ENCODE measurements at regions not wholly inside any gene's neighbourhood (a gene's known extent, or its start where the extent isn't known, plus 50 kb on each side); places are given as distances from the start of the nearest gene placed in this dataset.

GRCh38 chr6:19994909-19995308 lies 157.7 kb downstream of the ID4 start:
- ChIA-PET CTCF (no interaction called here), POLR2A (no interaction called here)
- no peaks in the 10 kb centered on the region for H3K36me3 ChIP-seq (ENCODE audit: control insufficient read depth in 2 of 2, insufficient read depth in 1 of 2, low read length in 2 of 2)
- TF ChIP-seq KLF1 (tag by site-specific recombination; IDR thresholded peaks at IDR 0.05) (no peak), ZNF513 (tag by site-specific recombination; IDR thresholded peaks at IDR 0.05) (no peak), ZNF211 (tag by site-specific recombination; IDR thresholded peaks at IDR 0.05; ENCODE audit: low read depth) (no peak), ZBTB49 (tag by site-specific recombination; IDR thresholded peaks at IDR 0.05; ENCODE audit: low read depth) (no peak), ZNF549 (tag by site-specific recombination; IDR thresholded peaks at IDR 0.05) (no peak), BCL11A (tag by site-specific recombination; IDR thresholded peaks at IDR 0.05; ENCODE audit: low read depth) (no peak), ZNF654 (tag by site-specific recombination; IDR thresholded peaks at IDR 0.05; ENCODE audit: low read depth) (no peak)
- no peak overlapping the region for H3K27ac ChIP-seq (ENCODE audit: extremely low read depth, low read depth, low read length)
- no peak overlapping the region for H3K4me3 ChIP-seq (ENCODE audit: low read depth, low read length)
- no peaks in the 10 kb centered on the region for H3K4me1 ChIP-seq (ENCODE audit: control insufficient read depth, insufficient read depth, low read length)
- no peaks in the 10 kb centered on the region for H3K9me3 ChIP-seq (ENCODE audit: control insufficient read depth, insufficient read depth, low read depth, low read length)

- H3K4me1 ChIP-seq (ENCODE audit: control insufficient read depth, insufficient read depth, low read length): no peaks in the 10 kb centered on the region
- no peaks in the 10 kb centered on the region for H3K9me3 ChIP-seq (ENCODE audit: control insufficient read depth, insufficient read depth, low read depth, low read length)
- H3K4me3 ChIP-seq (ENCODE audit: low read depth, low read length): no peak overlapping the region
- CTCF ChIA-PET: no interaction called here
- no peak overlapping the region for H3K27ac ChIP-seq (ENCODE audit: extremely low read depth, low read depth, low read length)
- H3K36me3 ChIP-seq (ENCODE audit: control insufficient read depth in 2 of 2, insufficient read depth in 1 of 2, low read length in 2 of 2): no peaks in the 10 kb centered on the region
- POLR2A ChIA-PET: no interaction called here
- TF ChIP-seq ZNF449 (tag by site-specific recombination; IDR thresholded peaks at IDR 0.05) (no peak), ZNF169 (tag by site-specific recombination; IDR thresholded peaks at IDR 0.05) (no peak), ZNF777 (tag by site-specific recombination; IDR thresholded peaks at IDR 0.05; ENCODE audit: borderline replicate concordance) (no peak), ZNF311 (tag by site-specific recombination; IDR thresholded peaks at IDR 0.05; ENCODE audit: borderline replicate concordance) (no peak), ZNF16 (tag by site-specific recombination; IDR thresholded peaks at IDR 0.05; ENCODE audit: low read depth) (no peak), WT1 (tag by site-specific recombination; IDR thresholded peaks at IDR 0.05) (no peak), KLF9 (tag by site-specific recombination; IDR thresholded peaks at IDR 0.05; ENCODE audit: low read depth) (no peak), ZNF274 (IDR thresholded peaks at IDR 0.05; ENCODE audit: low read length) (no peak), ZNF274 (tag by site-specific recombination; IDR thresholded peaks at IDR 0.05; ENCODE audit: borderline replicate concordance) (no peak), ZNF426 (tag by site-specific recombination; IDR thresholded peaks at IDR 0.05) (no peak), SCRT2 (tag by site-specific recombination; IDR thresholded peaks at IDR 0.05) (no peak), GLIS1 (tag by site-specific recombination; IDR thresholded peaks at IDR 0.05) (no peak)
- TF ChIP-seq, protein P1, sequence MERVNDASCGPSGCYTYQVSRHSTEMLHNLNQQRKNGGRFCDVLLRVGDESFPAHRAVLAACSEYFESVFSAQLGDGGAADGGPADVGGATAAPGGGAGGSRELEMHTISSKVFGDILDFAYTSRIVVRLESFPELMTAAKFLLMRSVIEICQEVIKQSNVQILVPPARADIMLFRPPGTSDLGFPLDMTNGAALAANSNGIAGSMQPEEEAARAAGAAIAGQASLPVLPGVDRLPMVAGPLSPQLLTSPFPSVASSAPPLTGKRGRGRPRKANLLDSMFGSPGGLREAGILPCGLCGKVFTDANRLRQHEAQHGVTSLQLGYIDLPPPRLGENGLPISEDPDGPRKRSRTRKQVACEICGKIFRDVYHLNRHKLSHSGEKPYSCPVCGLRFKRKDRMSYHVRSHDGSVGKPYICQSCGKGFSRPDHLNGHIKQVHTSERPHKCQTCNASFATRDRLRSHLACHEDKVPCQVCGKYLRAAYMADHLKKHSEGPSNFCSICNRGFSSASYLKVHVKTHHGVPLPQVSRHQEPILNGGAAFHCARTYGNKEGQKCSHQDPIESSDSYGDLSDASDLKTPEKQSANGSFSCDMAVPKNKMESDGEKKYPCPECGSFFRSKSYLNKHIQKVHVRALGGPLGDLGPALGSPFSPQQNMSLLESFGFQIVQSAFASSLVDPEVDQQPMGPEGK (tag by site-specific recombination; IDR thresholded peaks at IDR 0.05): no peak
- TF ChIP-seq, protein P2, sequence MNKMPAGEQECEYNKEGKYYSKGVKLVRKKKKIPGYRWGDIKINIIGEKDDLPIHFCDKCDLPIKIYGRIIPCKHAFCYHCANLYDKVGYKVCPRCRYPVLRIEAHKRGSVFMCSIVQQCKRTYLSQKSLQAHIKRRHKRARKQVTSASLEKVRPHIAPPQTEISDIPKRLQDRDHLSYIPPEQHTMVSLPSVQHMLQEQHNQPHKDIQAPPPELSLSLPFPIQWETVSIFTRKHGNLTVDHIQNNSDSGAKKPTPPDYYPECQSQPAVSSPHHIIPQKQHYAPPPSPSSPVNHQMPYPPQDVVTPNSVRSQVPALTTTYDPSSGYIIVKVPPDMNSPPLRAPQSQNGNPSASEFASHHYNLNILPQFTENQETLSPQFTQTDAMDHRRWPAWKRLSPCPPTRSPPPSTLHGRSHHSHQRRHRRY (tag by site-specific recombination; IDR thresholded peaks at IDR 0.05): no peak
- TF ChIP-seq, protein P3, sequence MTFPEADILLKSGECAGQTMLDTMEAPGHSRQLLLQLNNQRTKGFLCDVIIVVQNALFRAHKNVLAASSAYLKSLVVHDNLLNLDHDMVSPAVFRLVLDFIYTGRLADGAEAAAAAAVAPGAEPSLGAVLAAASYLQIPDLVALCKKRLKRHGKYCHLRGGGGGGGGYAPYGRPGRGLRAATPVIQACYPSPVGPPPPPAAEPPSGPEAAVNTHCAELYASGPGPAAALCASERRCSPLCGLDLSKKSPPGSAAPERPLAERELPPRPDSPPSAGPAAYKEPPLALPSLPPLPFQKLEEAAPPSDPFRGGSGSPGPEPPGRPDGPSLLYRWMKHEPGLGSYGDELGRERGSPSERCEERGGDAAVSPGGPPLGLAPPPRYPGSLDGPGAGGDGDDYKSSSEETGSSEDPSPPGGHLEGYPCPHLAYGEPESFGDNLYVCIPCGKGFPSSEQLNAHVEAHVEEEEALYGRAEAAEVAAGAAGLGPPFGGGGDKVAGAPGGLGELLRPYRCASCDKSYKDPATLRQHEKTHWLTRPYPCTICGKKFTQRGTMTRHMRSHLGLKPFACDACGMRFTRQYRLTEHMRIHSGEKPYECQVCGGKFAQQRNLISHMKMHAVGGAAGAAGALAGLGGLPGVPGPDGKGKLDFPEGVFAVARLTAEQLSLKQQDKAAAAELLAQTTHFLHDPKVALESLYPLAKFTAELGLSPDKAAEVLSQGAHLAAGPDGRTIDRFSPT (tag by site-specific recombination; IDR thresholded peaks at IDR 0.05): no peak
These were observed 158.5 kb downstream of the ID4 start for GRCh38 chr6:19995575-19996257.
